NK-92 treated with Interleukin-12 subunit alpha and Interleukin-12 subunit beta, amount 100 ng/mL, for 24 hours (cell line): ENCODE measurements at regions not wholly inside any gene's neighbourhood (a gene's known extent, or its start where the extent isn't known, plus 50 kb on each side); places are given as distances from the start of the nearest gene placed in this dataset.
"Not testable (repeated sequence)": the region's sequence is repeated elsewhere in the genome, so short reads cannot be mapped to it uniquely, and the experiment has no call there.

Experiments used
- DNase-seq: peaks from one replicate; lab custom pipeline; 2025; lab: John Stamatoyannopoulos, UW

- DNase-seq, result no peak
These were observed 717.8 kb upstream of the HS3ST5 start for GRCh38 chr6:115060581-115060980.

DNA sequence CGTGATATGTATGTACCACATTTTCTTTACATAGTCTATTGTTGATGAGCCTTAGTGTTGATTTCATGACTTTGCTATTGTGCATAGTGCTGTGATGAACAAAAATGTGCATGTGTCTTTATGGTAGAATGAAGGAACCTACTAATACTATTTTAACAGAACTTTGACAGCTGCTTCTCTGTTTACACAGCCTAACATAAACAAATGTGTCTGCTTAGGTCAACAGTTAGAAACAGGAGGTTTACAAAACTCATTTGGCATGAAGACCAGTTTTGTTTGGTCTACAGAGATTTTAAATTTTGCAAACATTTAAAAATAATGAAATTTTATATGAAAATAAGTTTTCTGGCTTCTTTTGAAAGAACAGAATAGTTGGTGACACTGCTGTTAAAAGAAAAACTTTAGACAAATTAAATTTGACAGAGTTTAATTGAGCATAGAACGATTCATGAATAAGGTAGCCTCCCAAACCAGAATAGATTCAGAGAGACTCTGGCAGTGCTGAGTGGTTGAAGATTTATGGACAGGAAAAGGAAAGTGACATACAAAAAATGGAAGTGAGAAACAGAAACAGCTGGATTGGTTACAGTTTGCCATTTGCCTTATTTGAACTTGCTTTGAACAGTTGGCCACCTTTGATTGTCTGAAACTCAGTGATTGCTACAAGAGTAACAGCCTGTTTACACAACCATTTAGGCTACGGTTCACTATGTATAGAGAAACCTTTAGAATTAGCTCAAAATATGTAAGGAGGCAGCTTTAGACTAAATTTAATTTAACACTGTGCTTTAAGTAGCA is 715.8 kb upstream of the HS3ST5 start:
- DNase-seq, result no peak

GRCh38 chr6:115055579-115055978 is 712.8 kb upstream of the HS3ST5 start:
- DNase-seq, result no peak

- not testable (repeated sequence) for DNase-seq
These were observed 711.4 kb upstream of the HS3ST5 start for GRCh38 chr6:115054242-115054641.

- DNase-seq, result no peak
These were observed 710.5 kb upstream of the HS3ST5 start for GRCh38 chr6:115053169-115053860.

DNA sequence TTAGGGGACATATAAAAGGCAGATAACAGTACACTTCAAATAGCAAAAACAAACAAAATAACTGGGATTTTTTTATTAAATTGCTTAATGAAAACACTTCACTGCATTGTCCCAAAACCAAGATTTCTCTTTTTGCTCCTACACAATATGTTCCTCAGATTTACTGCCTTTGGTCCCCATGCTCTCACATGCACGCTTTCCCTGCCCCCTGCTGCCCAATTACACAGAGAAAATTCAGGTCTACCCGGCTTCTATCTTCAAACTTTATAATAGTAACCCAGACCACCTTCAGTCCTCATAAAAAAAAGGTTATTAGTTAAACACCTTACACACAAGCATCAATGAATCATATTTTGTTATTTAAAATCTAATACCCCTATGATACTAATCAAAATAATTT is 673.8 kb upstream of the HS3ST5 start:
- DNase-seq, result no peak

GRCh38 chr6:115004982-115005381 is 662.2 kb upstream of the HS3ST5 start:
- DNase-seq, result no peak

GRCh38 chr6:115004204-115004603 is 661.4 kb upstream of the HS3ST5 start:
- no peak for DNase-seq

GRCh38 chr6:115001731-115002350 is 659.0 kb upstream of the HS3ST5 start:
- DNase-seq, result no peak

- DNase-seq, result no peak
These were observed 657.9 kb upstream of the HS3ST5 start for GRCh38 chr6:115000736-115001135.

DNA sequence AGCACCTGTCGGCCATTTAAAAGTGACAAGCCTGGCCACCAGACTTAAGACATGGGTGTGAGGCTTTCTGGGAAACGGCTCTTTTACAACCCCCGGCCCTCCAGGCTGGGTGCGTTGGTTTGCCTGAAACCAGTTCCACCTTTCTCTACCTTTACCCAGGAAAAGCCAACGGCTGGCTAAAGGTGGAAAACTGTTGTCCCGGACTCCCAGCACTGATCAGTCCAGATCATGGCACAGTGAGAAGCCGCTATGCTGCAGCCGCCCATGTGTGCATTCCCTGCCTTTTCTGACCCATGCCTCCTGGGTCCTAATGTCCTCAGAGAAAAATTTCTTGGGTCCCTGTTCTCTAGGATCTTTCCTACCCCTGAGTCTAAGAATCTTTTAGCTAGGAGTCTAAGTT is 655.7 kb upstream of the HS3ST5 start:
- no peak for DNase-seq

- no peak for DNase-seq
These were observed 655.0 kb upstream of the HS3ST5 start for GRCh38 chr6:114997813-114998292.

GRCh38 chr6:114995526-114995925 is 652.7 kb upstream of the HS3ST5 start:
- DNase-seq, result no peak

- peak; percentile 50 for DNase-seq
These were observed 646.6 kb upstream of the HS3ST5 start for GRCh38 chr6:114989279-114989964.

DNA sequence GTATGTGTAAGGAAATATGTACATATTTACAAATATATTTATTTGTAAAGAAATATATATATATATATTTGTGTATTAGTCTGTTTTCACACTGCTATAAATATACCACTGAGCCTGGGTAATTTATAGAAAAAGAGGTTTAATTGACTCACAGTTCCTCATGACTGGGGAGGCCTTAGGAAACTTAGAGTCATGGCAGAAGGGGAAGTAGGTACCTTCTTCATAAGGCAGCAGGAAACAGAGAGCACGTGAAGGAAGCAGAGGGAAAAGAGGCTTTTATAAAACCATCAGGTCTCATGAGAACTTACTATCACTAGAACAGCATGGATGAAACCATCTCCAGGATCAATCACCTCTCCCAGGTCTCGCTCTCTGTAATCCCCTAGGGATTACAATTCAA is 644.5 kb upstream of the HS3ST5 start:
- DNase-seq, result no peak

DNA sequence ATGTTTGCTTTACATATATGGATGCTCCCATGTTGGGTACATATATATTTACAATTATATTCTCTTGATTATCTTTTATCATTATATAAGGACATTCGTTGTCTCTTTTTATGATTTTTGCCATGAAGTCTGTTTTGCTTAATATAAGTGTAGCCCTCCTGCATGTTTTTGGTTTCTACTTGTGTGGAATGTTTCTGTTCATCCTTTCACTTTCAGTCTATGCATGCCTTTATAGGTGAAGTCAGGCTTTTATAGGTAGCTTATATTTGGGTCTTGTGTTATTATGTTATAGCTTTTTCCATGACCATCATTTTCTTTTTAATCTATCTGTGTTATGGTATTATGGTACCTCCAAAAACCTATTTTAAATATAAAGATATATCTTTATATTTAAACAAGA is 612.5 kb upstream of the HS3ST5 start:
- no peak for DNase-seq

DNA sequence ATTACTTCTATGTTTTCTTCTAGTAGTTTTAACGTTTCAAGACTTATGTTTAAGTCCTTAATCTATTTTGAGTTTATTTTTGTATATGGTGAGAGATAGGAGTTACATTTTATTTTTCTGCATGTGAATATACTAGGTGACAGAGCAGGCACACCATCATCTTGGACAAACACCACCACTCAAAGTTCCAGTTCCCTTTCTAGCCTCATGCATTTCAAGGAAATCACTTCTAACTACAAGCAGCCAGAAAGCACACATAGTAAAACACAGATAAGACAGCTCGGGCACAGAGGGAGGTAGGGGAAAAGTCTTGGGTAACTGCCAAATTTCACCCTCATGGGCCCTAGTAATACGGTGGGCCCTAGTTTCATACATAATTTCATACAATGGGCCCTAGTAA is 609.4 kb upstream of the HS3ST5 start:
- DNase-seq, result no peak

DNA sequence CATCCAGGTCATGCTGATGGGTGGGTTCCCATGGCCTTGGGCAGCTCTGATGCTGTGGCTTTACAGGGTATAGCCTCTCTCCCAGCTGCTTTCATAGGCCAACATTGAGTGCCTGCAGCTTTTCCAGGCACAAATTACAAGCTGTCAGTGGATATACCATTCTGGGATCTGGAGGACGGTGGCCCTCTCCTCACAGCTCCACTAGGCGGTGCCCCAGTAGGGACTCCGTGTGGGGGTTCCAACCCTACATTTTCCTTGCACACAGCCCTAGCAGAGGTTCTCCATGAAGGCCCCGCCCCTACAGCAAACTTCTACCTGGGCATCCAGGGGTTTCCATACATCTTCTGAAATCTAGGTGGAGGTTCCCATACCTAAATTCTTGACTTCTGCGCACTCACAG is 602.6 kb upstream of the HS3ST5 start:
- no peak for DNase-seq

DNA sequence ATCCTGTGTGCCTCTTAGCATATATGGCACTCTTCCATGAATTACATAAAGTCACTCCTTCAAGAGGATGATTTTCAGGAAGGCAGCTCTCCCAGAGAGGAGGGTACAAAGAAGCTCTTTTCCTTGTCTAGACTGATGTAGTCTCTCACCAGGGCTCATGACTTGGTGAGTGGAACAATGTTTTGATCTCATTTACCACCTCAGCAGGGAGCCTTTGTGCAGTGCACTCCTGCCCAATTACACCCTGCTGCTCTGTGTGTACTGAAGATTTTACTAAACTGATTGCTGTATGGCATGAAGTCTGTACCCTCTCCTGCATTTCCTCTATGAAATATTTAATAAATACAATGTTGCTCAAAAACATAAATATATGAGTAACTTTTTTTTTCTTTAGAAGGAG is 598.3 kb upstream of the HS3ST5 start:
- DNase-seq, result no peak

DNA sequence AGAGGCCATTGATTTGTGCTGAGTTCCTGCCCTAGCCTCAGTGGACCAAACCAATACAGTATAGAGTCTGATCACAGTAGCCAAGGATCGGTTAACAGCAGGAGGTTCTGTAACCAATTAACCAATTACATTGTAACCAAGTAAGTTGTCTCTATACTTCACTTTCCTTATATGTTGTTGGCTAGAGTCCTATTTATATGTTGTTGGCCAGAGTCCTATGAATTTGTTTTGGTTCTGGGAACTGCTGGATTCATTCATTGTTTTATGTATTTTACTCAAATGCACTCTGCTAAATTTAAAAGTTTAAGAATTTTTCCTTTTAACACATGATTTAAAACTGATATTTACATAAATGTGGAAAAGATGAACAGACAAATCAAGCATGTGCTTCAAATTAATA is 597.4 kb upstream of the HS3ST5 start:
- DNase-seq, result no peak

DNA sequence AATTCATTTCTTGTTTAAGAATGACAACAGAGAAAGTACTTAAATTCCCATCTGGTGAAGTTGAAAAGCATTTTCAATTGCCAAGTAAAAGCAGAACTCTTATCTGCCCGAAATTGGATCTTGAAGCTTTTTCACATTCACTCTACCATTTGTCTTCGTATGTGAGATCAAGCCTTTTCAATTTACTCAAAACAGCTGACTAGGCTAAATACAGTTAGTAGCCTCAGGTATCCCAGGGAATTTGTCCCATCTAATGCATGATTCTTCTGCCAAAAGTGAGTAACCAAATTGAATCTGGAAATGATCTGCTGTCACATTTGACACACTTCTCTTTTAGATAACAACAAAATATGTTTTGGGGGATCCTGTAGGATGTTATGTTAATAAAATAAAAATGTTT is 596.8 kb upstream of the HS3ST5 start:
- DNase-seq, result no peak

- no peak for DNase-seq
These were observed 593.3 kb upstream of the HS3ST5 start for GRCh38 chr6:114936080-114936479.
